Neural progenitor cell (in vitro differentiated cells): ENCODE measurements at regions not wholly inside any gene's neighbourhood (a gene's known extent, or its start where the extent isn't known, plus 50 kb on each side); places are given as distances from the start of the nearest gene placed in this dataset.

Source experiments
- DNase-seq: peaks from one replicate; pipeline ENCODE4 v3.0.0-alpha.2; 2016; ENCODE audit warnings: low spot score
- H2AFZ ChIP-seq: fragments of 200-600 bp; sonication (generic); replicated peaks from 2 replicates; pipeline ENCODE4 v1.6.1; 2016; ENCODE audit warnings: antibody characterized with exemption
- H3F3A ChIP-seq: fragments of 200-600 bp; sonication (generic); 2 replicates; pipeline ENCODE4 v1.6.1; 2016; ENCODE audit warnings: antibody characterized with exemption, low read depth
- H3K27ac ChIP-seq: fragments of 200-600 bp; sonication (generic); 2 replicates; pipeline ENCODE4 v1.5.1; 2016; ENCODE audit warnings: mild to moderate bottlenecking
- H3K27me3 ChIP-seq: fragments of 200-600 bp; sonication (generic); 2 replicates; pipeline ENCODE4 v1.6.1; 2016; ENCODE audit warnings: mild to moderate bottlenecking, moderate library complexity
- H3K36me3 ChIP-seq: fragments of 200-600 bp; sonication (generic); 2 replicates; pipeline ENCODE4 v1.5.1; 2016
- H3K4me1 ChIP-seq: fragments of 200-600 bp; sonication (generic); 2 replicates; pipeline ENCODE4 v1.6.1; 2016; ENCODE audit warnings: mixed run types
- H3K4me2 ChIP-seq: fragments of 200-600 bp; sonication (generic); 2 replicates; pipeline ENCODE4 v1.6.1; 2016
- H3K4me3 ChIP-seq: fragments of 200-600 bp; sonication (generic); 2 replicates; pipeline ENCODE4 v1.5.1; 2016
- H3K79me2 ChIP-seq: fragments of 200-600 bp; sonication (generic); 2 replicates; pipeline ENCODE4 v1.6.1; 2016; ENCODE audit warnings: low read depth
- H3K9ac ChIP-seq: fragments of 200-600 bp; sonication (generic); 2 replicates; pipeline ENCODE4 v1.6.1; 2016
- H3K9me3 ChIP-seq: fragments of 200-600 bp; sonication (generic); 2 replicates; pipeline ENCODE4 v1.5.1; 2016; ENCODE audit warnings: low read depth
- H4K20me1 ChIP-seq: fragments of 200-600 bp; sonication (generic); 2 replicates; pipeline ENCODE4 v1.6.1; 2016; ENCODE audit warnings: low read depth
- H3K27ac Mint-ChIP-seq: 3 replicates; pipeline ENCODE4 v1.8.0; 2021; ENCODE audit warnings: mixed read lengths
- H3K27me3 Mint-ChIP-seq: 2 replicates; pipeline ENCODE4 v1.8.0; 2022; ENCODE audit warnings: low read depth, mild to moderate bottlenecking, inconsistent platforms, moderate library complexity, mixed read lengths; ENCODE audit not compliant: insufficient read depth
- H3K36me3 Mint-ChIP-seq: 3 replicates; pipeline ENCODE4 v1.8.0; 2021; ENCODE audit warnings: mixed read lengths
- H3K4me1 Mint-ChIP-seq: 3 replicates; pipeline ENCODE4 v1.8.0; 2021; ENCODE audit warnings: mixed read lengths
- H3K4me3 Mint-ChIP-seq: 3 replicates; pipeline ENCODE4 v1.8.0; 2021; ENCODE audit warnings: mild to moderate bottlenecking, moderate library complexity, mixed read lengths
- H3K9me3 Mint-ChIP-seq: 3 replicates; pipeline ENCODE4 v1.8.0; 2020; ENCODE audit warnings: mixed read lengths
- EZH2 ChIP-seq: fragments of 200-600 bp; sonication (generic); IDR thresholded peaks from 2 replicates; pipeline ENCODE4 v1.6.1; 2017; ENCODE audit warnings: antibody characterized with exemption, mild to moderate bottlenecking, moderate library complexity
- EZH2phosphoT487 ChIP-seq: fragments of 200-600 bp; sonication (generic); IDR thresholded peaks from 2 replicates; pipeline ENCODE4 v1.6.1; 2017; ENCODE audit warnings: antibody characterized with exemption
- TF ChIP-seq, protein P1 (sequence below): fragments of 200-600 bp; sonication (generic); IDR thresholded peaks from 2 replicates; pipeline ENCODE4 v1.5.1; 2017; ENCODE audit warnings: antibody characterized with exemption, mild to moderate bottlenecking

DNA sequence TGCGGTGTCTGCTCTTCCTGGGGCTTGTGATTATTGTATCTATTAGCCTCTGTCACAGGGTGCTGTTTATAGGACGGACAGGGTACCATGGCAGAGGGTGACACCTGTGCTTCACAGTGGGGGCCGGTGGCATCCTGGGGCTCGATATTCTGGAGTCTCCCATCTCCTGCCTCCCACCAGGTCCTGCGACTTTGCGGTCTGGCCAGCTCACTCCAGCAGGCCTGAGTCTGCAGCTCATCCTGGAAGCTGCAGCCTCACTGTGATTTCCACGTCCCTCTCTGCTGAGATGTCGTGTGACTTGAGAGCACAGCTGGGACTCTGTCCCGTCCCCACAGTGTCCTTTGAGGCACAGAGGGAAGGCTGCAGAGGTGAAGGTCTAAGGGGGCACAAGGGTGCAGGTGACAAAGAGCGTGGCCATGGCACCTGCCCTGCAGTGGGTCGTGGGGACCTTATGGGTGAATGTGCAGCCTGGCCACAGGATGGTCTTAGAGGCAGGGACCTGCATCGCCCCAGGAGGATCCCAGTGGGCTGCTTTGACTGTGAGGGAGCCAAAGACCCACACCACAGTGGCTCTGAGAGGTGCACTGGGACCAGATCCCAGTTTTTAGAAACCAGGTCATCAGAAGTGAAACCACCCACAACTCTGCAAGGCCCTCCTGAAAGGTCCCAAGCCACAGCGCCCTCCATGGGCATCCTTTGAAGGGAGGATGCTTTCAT is 172.8 kb downstream of the KLF13 start:
- Histone ChIP-seq H3K27me3 (no peaks in the 10 kb centered on the region), H2AFZ (peak overlapping the region; percentile 48), H3K4me3 (no peak overlapping the region), H4K20me1 (no peaks in the 10 kb centered on the region), H3K4me2 (no peak overlapping the region), H3K27ac (no peak overlapping the region), H3F3A (no peaks in the 10 kb centered on the region), H3K79me2 (no peaks in the 10 kb centered on the region), H3K9ac (no peak overlapping the region), H3K36me3 (no peaks in the 10 kb centered on the region), H3K9me3 (no peaks in the 10 kb centered on the region), H3K4me1 (no peaks in the 10 kb centered on the region)
- DNase-seq = no peak
- Mint-ChIP-seq H3K9me3 (no peaks in the 10 kb centered on the region), H3K4me3 (no peak overlapping the region), H3K27me3 (peaks cover 4% of the 10 kb centered on the region), H3K27ac (no peak overlapping the region), H3K36me3 (no peaks in the 10 kb centered on the region), H3K4me1 (no peaks in the 10 kb centered on the region)
- TF ChIP-seq, protein P1, sequence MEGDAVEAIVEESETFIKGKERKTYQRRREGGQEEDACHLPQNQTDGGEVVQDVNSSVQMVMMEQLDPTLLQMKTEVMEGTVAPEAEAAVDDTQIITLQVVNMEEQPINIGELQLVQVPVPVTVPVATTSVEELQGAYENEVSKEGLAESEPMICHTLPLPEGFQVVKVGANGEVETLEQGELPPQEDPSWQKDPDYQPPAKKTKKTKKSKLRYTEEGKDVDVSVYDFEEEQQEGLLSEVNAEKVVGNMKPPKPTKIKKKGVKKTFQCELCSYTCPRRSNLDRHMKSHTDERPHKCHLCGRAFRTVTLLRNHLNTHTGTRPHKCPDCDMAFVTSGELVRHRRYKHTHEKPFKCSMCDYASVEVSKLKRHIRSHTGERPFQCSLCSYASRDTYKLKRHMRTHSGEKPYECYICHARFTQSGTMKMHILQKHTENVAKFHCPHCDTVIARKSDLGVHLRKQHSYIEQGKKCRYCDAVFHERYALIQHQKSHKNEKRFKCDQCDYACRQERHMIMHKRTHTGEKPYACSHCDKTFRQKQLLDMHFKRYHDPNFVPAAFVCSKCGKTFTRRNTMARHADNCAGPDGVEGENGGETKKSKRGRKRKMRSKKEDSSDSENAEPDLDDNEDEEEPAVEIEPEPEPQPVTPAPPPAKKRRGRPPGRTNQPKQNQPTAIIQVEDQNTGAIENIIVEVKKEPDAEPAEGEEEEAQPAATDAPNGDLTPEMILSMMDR = no peak
- no peak for TF ChIP-seq EZH2
- TF ChIP-seq EZH2phosphoT487 = no peak

DNA sequence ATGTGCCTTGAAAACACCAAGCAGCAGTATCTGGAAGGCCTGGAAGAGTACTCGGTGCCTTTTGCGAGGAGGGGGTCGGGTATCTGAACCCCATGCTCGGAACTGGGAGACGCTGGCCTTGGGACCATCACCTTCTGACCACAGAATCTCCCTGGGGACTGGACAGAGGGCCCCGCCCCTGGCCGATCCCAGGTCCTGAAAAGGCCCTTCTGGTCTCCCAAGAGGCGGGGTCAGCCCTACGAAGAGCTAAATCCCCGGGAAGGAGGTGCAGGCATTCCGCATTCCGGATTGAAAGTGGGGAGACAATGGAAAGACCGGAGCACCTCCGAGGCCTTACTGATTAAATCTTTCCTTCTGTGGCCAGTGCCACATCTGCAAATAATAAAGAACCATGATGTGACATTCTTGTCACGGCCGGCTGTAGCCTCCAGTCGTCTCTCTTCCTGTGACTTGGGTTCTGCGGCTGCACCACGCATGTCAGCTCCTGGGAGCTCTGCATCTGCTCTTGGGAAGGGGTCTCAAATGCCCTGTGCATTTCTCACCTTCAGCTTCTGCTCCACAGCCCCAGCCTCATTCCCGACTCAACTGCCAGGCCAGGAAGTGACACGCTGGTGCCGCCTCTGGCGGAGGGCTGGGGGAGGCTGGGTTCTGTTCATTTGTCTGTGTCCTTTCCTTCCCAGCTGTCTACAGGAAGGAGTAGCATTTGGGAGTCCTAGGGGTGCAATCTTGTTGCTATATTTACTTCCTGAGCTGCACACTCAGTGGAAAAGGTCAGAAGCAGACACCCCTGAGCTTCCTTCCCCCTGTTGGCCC is 173.5 kb downstream of the KLF13 start:
- Mint-ChIP-seq H3K4me3 (no peak overlapping the region), H3K27ac (no peak overlapping the region), H3K9me3 (no peaks in the 10 kb centered on the region), H3K4me1 (no peaks in the 10 kb centered on the region), H3K36me3 (no peaks in the 10 kb centered on the region), H3K27me3 (peaks cover under 1% of the 10 kb centered on the region)
- peak; percentile 29 for DNase-seq
- Histone ChIP-seq H3K9ac (no peak overlapping the region), H3K27ac (no peak overlapping the region), H3K27me3 (no peaks in the 10 kb centered on the region), H3F3A (no peaks in the 10 kb centered on the region), H3K4me3 (no peak overlapping the region), H3K36me3 (no peaks in the 10 kb centered on the region), H4K20me1 (no peaks in the 10 kb centered on the region), H2AFZ (peak overlapping the region; percentile 48), H3K4me2 (no peak overlapping the region), H3K9me3 (no peaks in the 10 kb centered on the region), H3K4me1 (no peaks in the 10 kb centered on the region), H3K79me2 (no peaks in the 10 kb centered on the region)
- TF ChIP-seq EZH2 (no peak), EZH2phosphoT487 (no peak)
- TF ChIP-seq, protein P1 = no peak

DNA sequence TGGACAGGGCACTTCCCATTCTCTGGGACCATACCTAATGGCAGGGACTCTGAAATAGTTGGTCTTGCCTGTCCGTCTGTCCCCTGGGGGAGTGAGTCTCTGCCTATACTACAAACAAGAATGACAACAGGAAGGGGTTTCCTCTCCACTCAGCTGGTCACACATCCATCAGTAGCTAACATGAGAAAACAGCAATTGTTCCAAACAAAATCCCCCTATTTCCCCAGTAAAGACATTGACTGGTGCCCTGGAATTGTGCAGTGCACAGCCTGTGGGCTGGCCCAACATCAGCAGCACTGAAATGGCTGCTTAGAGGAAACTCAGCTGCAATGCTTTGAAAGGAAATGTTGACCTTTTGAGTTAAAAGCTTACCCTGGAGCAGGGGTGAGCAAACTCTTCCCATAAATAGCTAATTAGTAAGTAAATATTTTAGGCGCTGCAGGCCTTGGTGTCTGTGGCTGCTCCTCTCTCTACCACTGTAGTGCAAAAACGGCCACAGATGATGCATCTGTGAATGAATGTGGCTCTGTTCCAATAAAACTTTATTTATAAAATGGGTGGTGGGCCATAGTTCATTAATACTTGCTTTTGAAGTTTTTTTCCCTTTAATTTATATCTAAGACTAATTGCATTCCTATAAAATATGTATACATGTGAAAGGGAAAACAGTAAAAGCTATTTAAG is 174.3 kb downstream of the KLF13 start:
- Mint-ChIP-seq H3K4me1 (no peaks in the 10 kb centered on the region), H3K27ac (no peak overlapping the region), H3K27me3 (no peaks in the 10 kb centered on the region), H3K9me3 (no peaks in the 10 kb centered on the region), H3K4me3 (no peak overlapping the region), H3K36me3 (no peaks in the 10 kb centered on the region)
- Histone ChIP-seq H3K36me3 (no peaks in the 10 kb centered on the region), H4K20me1 (no peaks in the 10 kb centered on the region), H3K4me2 (no peak overlapping the region), H3K4me3 (no peak overlapping the region), H3K9me3 (no peaks in the 10 kb centered on the region), H3K27ac (no peak overlapping the region), H2AFZ (peak overlapping the region; percentile 48), H3K9ac (no peak overlapping the region), H3K4me1 (no peaks in the 10 kb centered on the region), H3K27me3 (no peaks in the 10 kb centered on the region), H3F3A (no peaks in the 10 kb centered on the region), H3K79me2 (no peaks in the 10 kb centered on the region)
- no peak for DNase-seq
- no peak for TF ChIP-seq EZH2phosphoT487
- TF ChIP-seq EZH2 = no peak
- TF ChIP-seq, protein P1 = no peak
